ENCODE measurements at regions not wholly inside any gene's neighbourhood (a gene's known extent, or its start where the extent isn't known, plus 50 kb on each side); places are given as distances from the start of the nearest gene placed in this dataset.

- no peak for TF ChIP-seq CTCF (IDR thresholded peaks at IDR 0.05)
- TF ChIP-seq POLR2A (IDR thresholded peaks at IDR 0.05) = no peak
- no peak for TF ChIP-seq POLR2AphosphoS5 (IDR thresholded peaks at IDR 0.05)
These were observed 603.0 kb downstream of the LIG4 start for GRCh38 chr13:107612376-107612775.

Measured in breast epithelium (tissue), 3 donors.